ENCODE measurements at regions not wholly inside any gene's neighbourhood (a gene's known extent, or its start where the extent isn't known, plus 50 kb on each side); places are given as distances from the start of the nearest gene placed in this dataset.

- TF ChIP-seq CTCF (conservative IDR thresholded peaks at IDR 0.05; ENCODE audit: low read depth, low read length), result no peak
- TF ChIP-seq EZH2 (IDR thresholded peaks at IDR 0.05; ENCODE audit: low read length, unreplicated experiment), result no peak
- TF ChIP-seq EZH2phosphoT487 (IDR thresholded peaks at IDR 0.05; ENCODE audit: borderline replicate concordance, low read length), result no peak
Measured at GRCh38 chr11:15871904-15872626, 484.3 kb downstream of the SOX6 start.
